ENCODE measurements at regions not wholly inside any gene's neighbourhood (a gene's known extent, or its start where the extent isn't known, plus 50 kb on each side); places are given as distances from the start of the nearest gene placed in this dataset.

DNA sequence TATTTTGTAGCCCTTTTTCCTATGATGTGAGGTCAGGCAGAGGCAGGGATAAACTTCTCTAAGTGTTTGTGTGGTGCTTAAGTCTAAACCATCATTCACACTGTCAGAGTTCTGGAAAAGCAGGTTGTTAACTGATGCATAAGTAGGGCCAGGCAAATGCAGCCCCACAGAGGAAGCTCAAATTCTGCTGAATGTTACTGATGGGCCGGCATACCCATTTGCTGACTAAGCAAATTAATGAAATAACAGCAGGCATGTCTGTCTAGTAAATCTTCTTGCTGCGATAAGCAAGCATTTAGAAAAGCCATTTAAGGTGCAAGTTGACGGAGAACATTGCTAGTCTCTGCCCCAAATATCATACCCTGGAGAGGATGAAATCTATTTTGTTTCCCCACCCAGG lies 523.2 kb upstream of the CCDC196 start:
- no peaks in the 10 kb centered on the region for H3K36me3 ChIP-seq (ENCODE audit: control insufficient read depth in 2 of 2, insufficient read depth in 2 of 2, low read length in 1 of 2)
- FAIRE-seq (no peak), DNase-seq (ENCODE audit: low read depth, low spot score) (no peak), ATAC-seq (no peak)
- no peak overlapping the region for H3K9ac ChIP-seq (ENCODE audit: control insufficient read depth, insufficient read depth, low read length)
- H3K9me3 ChIP-seq (replicated peaks; ENCODE audit: control insufficient read depth, insufficient read depth, low read length) = no peaks in the 10 kb centered on the region
- H3K4me2 ChIP-seq (ENCODE audit: control insufficient read depth, insufficient read depth) = no peak overlapping the region
- peaks cover 2 to 4% of the 10 kb centered on the region in 2 experiments; a peak in 2 of 4 replicates for H3K27me3 ChIP-seq (replicated peaks in 1 of 2; ENCODE audit: control insufficient read depth in 2 of 2, insufficient read depth in 2 of 2, low read length in 1 of 2)
- POLR2A ChIA-PET = no interaction called here
- TF ChIP-seq, protein P1, sequence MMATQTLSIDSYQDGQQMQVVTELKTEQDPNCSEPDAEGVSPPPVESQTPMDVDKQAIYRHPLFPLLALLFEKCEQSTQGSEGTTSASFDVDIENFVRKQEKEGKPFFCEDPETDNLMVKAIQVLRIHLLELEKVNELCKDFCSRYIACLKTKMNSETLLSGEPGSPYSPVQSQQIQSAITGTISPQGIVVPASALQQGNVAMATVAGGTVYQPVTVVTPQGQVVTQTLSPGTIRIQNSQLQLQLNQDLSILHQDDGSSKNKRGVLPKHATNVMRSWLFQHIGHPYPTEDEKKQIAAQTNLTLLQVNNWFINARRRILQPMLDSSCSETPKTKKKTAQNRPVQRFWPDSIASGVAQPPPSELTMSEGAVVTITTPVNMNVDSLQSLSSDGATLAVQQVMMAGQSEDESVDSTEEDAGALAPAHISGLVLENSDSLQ (IDR thresholded peaks at IDR 0.05) = no peak
- TF ChIP-seq EZH2 (IDR thresholded peaks at IDR 0.05; ENCODE audit: borderline replicate concordance, control insufficient read depth, low read depth, low read length) = no peak
- TF ChIP-seq, protein P2, sequence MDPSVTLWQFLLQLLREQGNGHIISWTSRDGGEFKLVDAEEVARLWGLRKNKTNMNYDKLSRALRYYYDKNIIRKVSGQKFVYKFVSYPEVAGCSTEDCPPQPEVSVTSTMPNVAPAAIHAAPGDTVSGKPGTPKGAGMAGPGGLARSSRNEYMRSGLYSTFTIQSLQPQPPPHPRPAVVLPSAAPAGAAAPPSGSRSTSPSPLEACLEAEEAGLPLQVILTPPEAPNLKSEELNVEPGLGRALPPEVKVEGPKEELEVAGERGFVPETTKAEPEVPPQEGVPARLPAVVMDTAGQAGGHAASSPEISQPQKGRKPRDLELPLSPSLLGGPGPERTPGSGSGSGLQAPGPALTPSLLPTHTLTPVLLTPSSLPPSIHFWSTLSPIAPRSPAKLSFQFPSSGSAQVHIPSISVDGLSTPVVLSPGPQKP (IDR thresholded peaks at IDR 0.05; ENCODE audit: low read depth, low read length) = no peak
- TF ChIP-seq RAD51 (IDR thresholded peaks at IDR 0.05) = no peak
- TF ChIP-seq SUPT20H (IDR thresholded peaks at IDR 0.05; ENCODE audit: borderline replicate concordance, control insufficient read depth, low read depth, low read length) = no peak
- TF ChIP-seq, protein P3, sequence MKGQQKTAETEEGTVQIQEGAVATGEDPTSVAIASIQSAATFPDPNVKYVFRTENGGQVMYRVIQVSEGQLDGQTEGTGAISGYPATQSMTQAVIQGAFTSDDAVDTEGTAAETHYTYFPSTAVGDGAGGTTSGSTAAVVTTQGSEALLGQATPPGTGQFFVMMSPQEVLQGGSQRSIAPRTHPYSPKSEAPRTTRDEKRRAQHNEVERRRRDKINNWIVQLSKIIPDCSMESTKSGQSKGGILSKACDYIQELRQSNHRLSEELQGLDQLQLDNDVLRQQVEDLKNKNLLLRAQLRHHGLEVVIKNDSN (IDR thresholded peaks at IDR 0.05; ENCODE audit: borderline replicate concordance, extremely low read length, insufficient read depth, low read depth, low read length) = no peak
- TF ChIP-seq KDM1A (IDR thresholded peaks at IDR 0.05; ENCODE audit: borderline replicate concordance) = no peak
- TF ChIP-seq, protein P4, sequence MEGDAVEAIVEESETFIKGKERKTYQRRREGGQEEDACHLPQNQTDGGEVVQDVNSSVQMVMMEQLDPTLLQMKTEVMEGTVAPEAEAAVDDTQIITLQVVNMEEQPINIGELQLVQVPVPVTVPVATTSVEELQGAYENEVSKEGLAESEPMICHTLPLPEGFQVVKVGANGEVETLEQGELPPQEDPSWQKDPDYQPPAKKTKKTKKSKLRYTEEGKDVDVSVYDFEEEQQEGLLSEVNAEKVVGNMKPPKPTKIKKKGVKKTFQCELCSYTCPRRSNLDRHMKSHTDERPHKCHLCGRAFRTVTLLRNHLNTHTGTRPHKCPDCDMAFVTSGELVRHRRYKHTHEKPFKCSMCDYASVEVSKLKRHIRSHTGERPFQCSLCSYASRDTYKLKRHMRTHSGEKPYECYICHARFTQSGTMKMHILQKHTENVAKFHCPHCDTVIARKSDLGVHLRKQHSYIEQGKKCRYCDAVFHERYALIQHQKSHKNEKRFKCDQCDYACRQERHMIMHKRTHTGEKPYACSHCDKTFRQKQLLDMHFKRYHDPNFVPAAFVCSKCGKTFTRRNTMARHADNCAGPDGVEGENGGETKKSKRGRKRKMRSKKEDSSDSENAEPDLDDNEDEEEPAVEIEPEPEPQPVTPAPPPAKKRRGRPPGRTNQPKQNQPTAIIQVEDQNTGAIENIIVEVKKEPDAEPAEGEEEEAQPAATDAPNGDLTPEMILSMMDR (IDR thresholded peaks at IDR 0.05 in 2 of 3, conservative IDR thresholded peaks at IDR 0.05 in 1 of 3; ENCODE audit: control insufficient read depth in 2 of 3, extremely low read depth in 1 of 3, insufficient read depth in 1 of 3, low read depth in 3 of 3, low read length in 3 of 3) = no peak
- H3K4me3 ChIP-seq = no peak overlapping the region
- no peaks in the 10 kb centered on the region for H3K79me2 ChIP-seq (ENCODE audit: control insufficient read depth, insufficient read depth, low read length)
- SMC1A ChIA-PET (ENCODE audit: uncharacterized antibody, unreplicated experiment) = no interaction called here
- intact Hi-C loops (cut with micrococcal nuclease; ENCODE audit: unreplicated experiment) = no loop called here
- no TSS peak for BruUV-seq (replicated peaks)
- no peak overlapping the region for H2AFZ ChIP-seq (ENCODE audit: control insufficient read depth, low read depth, low read length)
- CTCF ChIA-PET = no interaction called here
- no peaks in the 10 kb centered on the region for H3K4me1 ChIP-seq (ENCODE audit: control insufficient read depth, insufficient read depth, low read length)
- H4K20me1 ChIP-seq (ENCODE audit: control insufficient read depth, insufficient read depth) = no peaks in the 10 kb centered on the region
- RAD21 ChIA-PET (ENCODE audit: unreplicated experiment) = no interaction called here
- no peak overlapping the region for H3K27ac ChIP-seq (ENCODE audit: control insufficient read depth, insufficient read depth)
- WGBS (ENCODE audit: insufficient coverage, insufficient replicate concordance, low lambda C conversion rate, missing lambda C conversion rate) = 24% methylated on average over 3 of the region's 3 CpGs
- in situ Hi-C loops (cut with MboI) = no loop called here

Data from GM12878 (cell line).